ENCODE measurements at regions not wholly inside any gene's neighbourhood (a gene's known extent, or its start where the extent isn't known, plus 50 kb on each side); places are given as distances from the start of the nearest gene placed in this dataset.
"Not testable (repeated sequence)": the region's sequence is repeated elsewhere in the genome, so short reads cannot be mapped to it uniquely, and the experiment has no call there.

- peak; percentile 0 for DNase-seq (ENCODE audit: low read depth)
These were observed 61.0 kb downstream of the FOXD4L5 start for GRCh38 chr9:65223986-65224385.

- not testable (repeated sequence) for DNase-seq (ENCODE audit: low read depth)
These were observed 76.2 kb downstream of the FOXD4L5 start for GRCh38 chr9:65208834-65209233.

- not testable (repeated sequence) for DNase-seq (ENCODE audit: low read depth)
These were observed 77.7 kb downstream of the FOXD4L5 start for GRCh38 chr9:65207273-65207672.

- DNase-seq (ENCODE audit: low read depth), result not testable (repeated sequence)
These were observed 79.2 kb downstream of the FOXD4L5 start for GRCh38 chr9:65205853-65206252.

- DNase-seq (ENCODE audit: low read depth), result not testable (repeated sequence)
These were observed 89.2 kb downstream of the FOXD4L5 start for GRCh38 chr9:65195781-65196180.

- DNase-seq (ENCODE audit: low read depth), result not testable (repeated sequence)
These were observed 129.1 kb downstream of the FOXD4L5 start for GRCh38 chr9:65155937-65156336.
